ENCODE measurements at regions not wholly inside any gene's neighbourhood (a gene's known extent, or its start where the extent isn't known, plus 50 kb on each side); places are given as distances from the start of the nearest gene placed in this dataset.

DNA sequence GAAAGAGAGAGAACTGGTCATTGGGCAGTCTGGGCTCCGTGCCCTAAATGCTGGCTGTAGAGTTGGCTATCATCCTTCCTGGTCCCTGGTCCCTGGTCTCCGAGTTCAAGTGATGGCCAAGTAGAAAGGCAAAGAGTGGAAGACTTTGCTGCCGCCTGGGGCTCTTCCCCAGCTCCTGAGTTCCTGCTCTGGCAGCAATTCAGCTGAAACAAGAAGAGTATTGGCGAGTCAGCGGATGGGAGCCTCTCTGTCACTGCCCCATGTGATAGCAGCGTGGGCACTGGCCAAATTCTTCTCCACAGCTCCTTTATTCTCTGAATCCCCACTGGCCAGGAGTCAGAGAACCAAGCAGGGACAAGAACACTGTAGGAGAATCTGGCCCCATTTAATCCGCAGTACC is 351.0 kb upstream of the POU3F3 start:
- TF ChIP-seq, protein P1, sequence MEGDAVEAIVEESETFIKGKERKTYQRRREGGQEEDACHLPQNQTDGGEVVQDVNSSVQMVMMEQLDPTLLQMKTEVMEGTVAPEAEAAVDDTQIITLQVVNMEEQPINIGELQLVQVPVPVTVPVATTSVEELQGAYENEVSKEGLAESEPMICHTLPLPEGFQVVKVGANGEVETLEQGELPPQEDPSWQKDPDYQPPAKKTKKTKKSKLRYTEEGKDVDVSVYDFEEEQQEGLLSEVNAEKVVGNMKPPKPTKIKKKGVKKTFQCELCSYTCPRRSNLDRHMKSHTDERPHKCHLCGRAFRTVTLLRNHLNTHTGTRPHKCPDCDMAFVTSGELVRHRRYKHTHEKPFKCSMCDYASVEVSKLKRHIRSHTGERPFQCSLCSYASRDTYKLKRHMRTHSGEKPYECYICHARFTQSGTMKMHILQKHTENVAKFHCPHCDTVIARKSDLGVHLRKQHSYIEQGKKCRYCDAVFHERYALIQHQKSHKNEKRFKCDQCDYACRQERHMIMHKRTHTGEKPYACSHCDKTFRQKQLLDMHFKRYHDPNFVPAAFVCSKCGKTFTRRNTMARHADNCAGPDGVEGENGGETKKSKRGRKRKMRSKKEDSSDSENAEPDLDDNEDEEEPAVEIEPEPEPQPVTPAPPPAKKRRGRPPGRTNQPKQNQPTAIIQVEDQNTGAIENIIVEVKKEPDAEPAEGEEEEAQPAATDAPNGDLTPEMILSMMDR (conservative IDR thresholded peaks at IDR 0.05): no peak
- no peak overlapping the region for H3K27ac ChIP-seq

DNA sequence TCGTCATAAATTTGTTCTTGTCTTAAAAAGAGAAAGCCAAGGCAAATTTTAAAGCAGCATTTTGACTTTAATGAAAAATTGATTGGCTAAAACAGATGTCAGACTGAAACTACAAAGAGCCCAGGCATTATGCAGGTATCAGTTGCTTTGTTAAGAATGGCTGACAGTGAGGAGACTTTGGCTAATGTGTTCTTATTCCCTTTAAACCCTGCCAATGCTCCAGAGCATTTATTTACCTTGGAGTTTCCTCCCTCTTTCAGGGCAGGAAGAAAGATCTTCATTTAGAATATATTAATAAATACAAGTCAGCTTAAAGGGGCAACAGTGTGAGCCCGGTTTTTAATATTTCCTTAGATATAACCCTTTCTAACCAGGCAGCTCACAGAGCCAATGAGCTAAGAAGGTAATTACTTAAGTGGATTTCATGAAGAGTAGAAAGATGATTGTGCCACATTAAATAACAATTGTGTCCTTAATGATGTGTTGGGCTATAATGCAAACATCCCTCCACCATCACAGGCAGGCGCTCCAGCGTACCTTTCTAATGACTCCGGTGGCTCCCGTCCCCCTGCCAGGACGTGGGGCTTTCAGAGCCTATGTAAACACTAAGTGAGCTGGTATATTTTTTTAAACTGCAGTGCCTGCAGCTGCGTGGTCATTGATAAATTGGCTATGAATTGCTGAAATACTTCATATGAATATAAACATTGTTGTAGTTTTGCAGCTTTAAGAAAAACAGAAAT is 349.4 kb upstream of the POU3F3 start:
- peak overlapping the region; percentile 22; the same call in 1 of the 2 replicates for H3K27ac ChIP-seq
- TF ChIP-seq, protein P1 (conservative IDR thresholded peaks at IDR 0.05): no peak

DNA sequence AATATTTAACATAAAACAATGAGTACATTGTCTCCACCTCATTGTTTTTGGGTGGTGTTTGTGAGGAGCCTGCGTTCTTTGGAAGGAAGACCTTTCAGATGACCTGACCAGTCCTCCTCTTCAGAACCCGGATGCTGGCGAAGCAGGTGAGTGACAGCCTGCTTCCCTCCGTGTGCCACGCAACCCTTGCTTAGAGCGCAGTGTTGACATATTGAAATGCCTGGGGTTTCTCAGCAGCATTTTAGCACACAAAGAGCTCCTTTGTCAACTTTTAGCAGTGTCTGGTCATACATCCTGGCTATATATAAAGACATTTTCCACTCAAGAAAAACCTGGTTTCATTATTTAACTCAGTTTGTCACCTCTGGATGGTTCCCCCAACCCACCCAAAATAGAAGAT is 335.7 kb upstream of the POU3F3 start:
- no peak overlapping the region for H3K27ac ChIP-seq
- TF ChIP-seq, protein P1 (conservative IDR thresholded peaks at IDR 0.05): no peak

DNA sequence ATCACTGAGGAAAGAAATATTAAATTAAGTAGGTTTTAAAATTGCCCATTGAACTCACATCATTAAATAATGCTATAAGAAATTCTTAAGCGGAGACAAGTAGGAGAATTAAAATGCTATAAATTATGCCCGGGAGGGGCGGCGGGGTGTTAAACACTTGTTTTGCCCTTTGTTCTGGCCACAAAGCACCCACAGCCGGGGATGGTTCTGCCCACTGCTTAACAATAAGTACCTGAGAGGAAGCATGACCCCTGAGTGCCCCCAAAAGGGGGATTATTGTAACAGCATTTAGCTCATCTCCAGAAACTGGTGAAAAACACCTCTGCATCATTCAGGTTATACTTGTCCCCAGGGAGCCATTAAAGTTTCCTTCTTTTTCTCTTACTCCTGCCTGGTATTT is 332.7 kb upstream of the POU3F3 start:
- TF ChIP-seq, protein P1 (conservative IDR thresholded peaks at IDR 0.05): peak; percentile 24; the same call in 1 of the 2 replicates

DNA sequence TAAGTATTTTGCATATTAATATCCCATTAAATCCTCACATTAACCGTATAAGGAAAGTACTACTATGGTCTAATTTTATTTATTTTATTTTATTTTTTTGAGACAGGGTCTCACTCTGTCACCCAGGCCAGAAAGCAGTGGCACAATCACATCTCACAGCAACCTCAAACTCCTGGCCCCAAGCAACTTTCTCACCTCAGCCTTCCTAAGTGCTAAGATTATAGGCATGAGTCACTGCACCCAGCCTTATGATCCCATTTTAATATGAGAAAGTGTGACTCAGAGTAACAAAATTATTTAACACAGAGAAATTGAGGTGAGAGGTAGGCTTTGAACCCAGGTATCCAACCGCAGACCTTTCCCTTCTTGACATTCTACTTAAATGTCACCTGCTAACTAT is 330.0 kb upstream of the POU3F3 start:
- TF ChIP-seq, protein P1 (conservative IDR thresholded peaks at IDR 0.05): no peak
- H3K27ac ChIP-seq: no peak overlapping the region

More for the DNA sequence above, 332.7 kb upstream of the POU3F3 start:
- no peak overlapping the region for H3K27ac ChIP-seq

DNA sequence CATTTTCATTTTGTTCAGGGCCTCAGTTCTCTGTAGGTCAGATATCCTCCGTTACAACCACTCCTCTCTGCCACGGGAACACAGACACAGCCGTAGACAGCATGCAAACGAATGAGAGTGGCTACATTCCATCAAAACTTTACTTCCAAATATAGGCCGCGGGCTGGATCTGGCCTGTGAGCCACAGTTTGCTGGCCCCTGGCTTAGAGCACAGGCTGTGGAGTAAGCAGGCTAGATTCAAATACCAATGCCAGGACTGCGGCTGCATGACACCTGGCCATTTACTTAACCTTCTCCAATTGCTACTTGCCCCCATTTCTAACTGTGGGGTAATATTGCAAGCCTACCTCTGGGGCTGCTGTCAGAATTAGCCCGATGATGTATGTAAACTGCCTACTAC is 325.8 kb upstream of the POU3F3 start:
- TF ChIP-seq, protein P1 (conservative IDR thresholded peaks at IDR 0.05): no peak

DNA sequence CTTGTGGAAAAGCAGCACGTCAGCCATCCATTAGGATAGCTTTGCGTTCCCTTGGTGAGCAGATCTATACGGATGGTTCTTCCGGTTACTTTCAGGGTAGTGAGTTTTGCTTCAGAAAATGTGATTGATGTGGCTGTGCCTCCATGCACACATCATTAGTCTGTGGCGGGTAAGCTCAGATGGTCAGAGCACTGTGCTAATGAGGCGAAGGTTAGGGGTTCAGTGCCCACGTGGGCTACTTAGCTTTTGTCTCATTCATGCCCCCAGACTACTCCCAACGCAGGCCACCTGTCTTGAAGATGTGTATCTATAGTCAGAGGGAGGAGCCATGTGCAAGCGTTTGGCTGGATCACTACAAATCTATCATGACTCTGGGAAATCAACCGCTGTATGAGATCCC is 322.8 kb upstream of the POU3F3 start:
- H3K27ac ChIP-seq: no peak overlapping the region
- TF ChIP-seq, protein P1 (conservative IDR thresholded peaks at IDR 0.05): no peak

More for the DNA sequence above, 325.8 kb upstream of the POU3F3 start:
- H3K27ac ChIP-seq: peak overlapping the region; percentile 41
